ENCODE measurements at regions not wholly inside any gene's neighbourhood (a gene's known extent, or its start where the extent isn't known, plus 50 kb on each side); places are given as distances from the start of the nearest gene placed in this dataset.

- no peak for TF ChIP-seq EZH2 (IDR thresholded peaks at IDR 0.05; ENCODE audit: borderline replicate concordance, low read depth, low read length, severe bottlenecking)
- TF ChIP-seq CTCF (IDR thresholded peaks at IDR 0.05; ENCODE audit: extremely low read depth in 1 of 2, insufficient read depth in 1 of 2, low read depth in 1 of 2, low read length in 2 of 2): no peak
- no peak for TF ChIP-seq JUN (IDR thresholded peaks at IDR 0.05; ENCODE audit: borderline replicate concordance, insufficient read depth, insufficient read length, low read depth)
- no peak for TF ChIP-seq GATA2 (IDR thresholded peaks at IDR 0.05; ENCODE audit: insufficient read depth, insufficient read length, low read depth, low read length)
- no peak for TF ChIP-seq POLR2A (IDR thresholded peaks at IDR 0.05; ENCODE audit: low read depth, low read length)
- no peak for TF ChIP-seq MYC (IDR thresholded peaks at IDR 0.05; ENCODE audit: low read depth, low read length)
- no peak for TF ChIP-seq POLR2AphosphoS5 (IDR thresholded peaks at IDR 0.05; ENCODE audit: insufficient read depth, low read depth, low read length)
Observed at GRCh38 chr5:118486647-118487225, 501.6 kb downstream of the DTWD2 start.
